COR-L47 (cell line): ENCODE measurements at regions not wholly inside any gene's neighbourhood (a gene's known extent, or its start where the extent isn't known, plus 50 kb on each side); places are given as distances from the start of the nearest gene placed in this dataset.

Experiments used
- DNase-seq: peaks from one replicate; lab custom pipeline; 2025; lab: John Stamatoyannopoulos, UW

- no peak for DNase-seq
Observed at GRCh38 chr21:23455676-23456075, 2151.6 kb downstream of the MRPL39 start.

GRCh38 chr21:23452384-23453083 lies 2154.7 kb downstream of the MRPL39 start:
- DNase-seq: no peak

- no peak for DNase-seq
Observed at GRCh38 chr21:23445307-23445706, 2162.0 kb downstream of the MRPL39 start.

GRCh38 chr21:23438081-23438480 lies 2169.2 kb downstream of the MRPL39 start:
- no peak for DNase-seq

GRCh38 chr21:23402929-23403520 lies 2204.3 kb downstream of the MRPL39 start:
- peak; percentile 50 for DNase-seq

GRCh38 chr21:23401278-23401677 lies 2206.0 kb downstream of the MRPL39 start:
- DNase-seq: peak; percentile 8

- no peak for DNase-seq
Observed at GRCh38 chr21:23398726-23399125, 2208.6 kb downstream of the MRPL39 start.

- no peak for DNase-seq
Observed at GRCh38 chr21:23394458-23394857, 2212.8 kb downstream of the MRPL39 start.

- no peak for DNase-seq
Observed at GRCh38 chr21:23384679-23385078, 2222.6 kb downstream of the MRPL39 start.

GRCh38 chr21:23374155-23374554 lies 2233.1 kb downstream of the MRPL39 start:
- no peak for DNase-seq

- DNase-seq: no peak
Observed at GRCh38 chr21:23356905-23357304, 2250.4 kb downstream of the MRPL39 start.

- DNase-seq: no peak
Observed at GRCh38 chr21:23316190-23316589, 2291.1 kb downstream of the MRPL39 start.

GRCh38 chr21:23308741-23309140 lies 2298.5 kb downstream of the MRPL39 start:
- no peak for DNase-seq

GRCh38 chr21:23307065-23307464 lies 2300.2 kb downstream of the MRPL39 start:
- DNase-seq: no peak

- no peak for DNase-seq
Observed at GRCh38 chr21:23292292-23292691, 2294.1 kb downstream of the NCAM2 start.

- DNase-seq: no peak
Observed at GRCh38 chr21:23281917-23282316, 2283.7 kb downstream of the NCAM2 start.

- DNase-seq: no peak
Observed at GRCh38 chr21:23249760-23250159, 2251.6 kb downstream of the NCAM2 start.

GRCh38 chr21:23247334-23247733 lies 2249.1 kb downstream of the NCAM2 start:
- DNase-seq: no peak

GRCh38 chr21:23245255-23245654 lies 2247.0 kb downstream of the NCAM2 start:
- no peak for DNase-seq

GRCh38 chr21:23223882-23224281 lies 2225.7 kb downstream of the NCAM2 start:
- DNase-seq: peak; percentile 6

- DNase-seq: no peak
Observed at GRCh38 chr21:23218667-23219066, 2220.5 kb downstream of the NCAM2 start.

- DNase-seq: no peak
Observed at GRCh38 chr21:23217597-23217996, 2219.4 kb downstream of the NCAM2 start.

- no peak for DNase-seq
Observed at GRCh38 chr21:23215261-23215660, 2217.1 kb downstream of the NCAM2 start.
